ENCODE measurements at regions not wholly inside any gene's neighbourhood (a gene's known extent, or its start where the extent isn't known, plus 50 kb on each side); places are given as distances from the start of the nearest gene placed in this dataset.

- DNase-seq = no peak
- in situ Hi-C loops (cut with MboI; ENCODE audit: low pct_unique_long_range_greater_than_20kb, low sequenced_read_pairs) = no loop called here
Observed at GRCh38 chr5:133687212-133688061, 75.1 kb upstream of the FSTL4 start.

- DNase-seq = no peak
- in situ Hi-C loops (cut with MboI; ENCODE audit: low pct_unique_long_range_greater_than_20kb, low sequenced_read_pairs) = no loop called here
Observed at GRCh38 chr5:133686566-133686965, 74.2 kb upstream of the FSTL4 start.

- DNase-seq = no peak
- in situ Hi-C loops (cut with MboI; ENCODE audit: low pct_unique_long_range_greater_than_20kb, low sequenced_read_pairs) = no loop called here
Observed at GRCh38 chr5:133685402-133686018, 73.2 kb upstream of the FSTL4 start.

GRCh38 chr5:133683646-133684596, 71.6 kb upstream of the FSTL4 start:
- DNase-seq = no peak
- in situ Hi-C loops (cut with MboI; ENCODE audit: low pct_unique_long_range_greater_than_20kb, low sequenced_read_pairs) = no loop called here

GRCh38 chr5:133682451-133682850, 70.1 kb upstream of the FSTL4 start:
- in situ Hi-C loops (cut with MboI; ENCODE audit: low pct_unique_long_range_greater_than_20kb, low sequenced_read_pairs) = no loop called here

GRCh38 chr5:133681896-133682295, 69.6 kb upstream of the FSTL4 start:
- in situ Hi-C loops (cut with MboI; ENCODE audit: low pct_unique_long_range_greater_than_20kb, low sequenced_read_pairs) = no loop called here
- DNase-seq = no peak

More at GRCh38 chr5:133682451-133682850, 70.1 kb upstream of the FSTL4 start:
- DNase-seq = no peak

GRCh38 chr5:133680830-133681565, 68.7 kb upstream of the FSTL4 start:
- no peak for DNase-seq
- in situ Hi-C loops (cut with MboI; ENCODE audit: low pct_unique_long_range_greater_than_20kb, low sequenced_read_pairs) = no loop called here

- no peak for DNase-seq
- in situ Hi-C loops (cut with MboI; ENCODE audit: low pct_unique_long_range_greater_than_20kb, low sequenced_read_pairs) = no loop called here
Observed at GRCh38 chr5:133679534-133679933, 67.2 kb upstream of the FSTL4 start.

GRCh38 chr5:133675376-133676154, 63.2 kb upstream of the FSTL4 start:
- in situ Hi-C loops (cut with MboI; ENCODE audit: low pct_unique_long_range_greater_than_20kb, low sequenced_read_pairs) = no loop called here
- no peak for DNase-seq

- DNase-seq = no peak
- in situ Hi-C loops (cut with MboI; ENCODE audit: low pct_unique_long_range_greater_than_20kb, low sequenced_read_pairs) = no loop called here
Observed at GRCh38 chr5:133670336-133670735, 58.0 kb upstream of the FSTL4 start.

GRCh38 chr5:133669472-133669871, 57.1 kb upstream of the FSTL4 start:
- no peak for DNase-seq
- in situ Hi-C loops (cut with MboI; ENCODE audit: low pct_unique_long_range_greater_than_20kb, low sequenced_read_pairs) = no loop called here

- in situ Hi-C loops (cut with MboI; ENCODE audit: low pct_unique_long_range_greater_than_20kb, low sequenced_read_pairs) = no loop called here
- no peak for DNase-seq
Observed at GRCh38 chr5:133668458-133668857, 56.1 kb upstream of the FSTL4 start.

- DNase-seq = no peak
- in situ Hi-C loops (cut with MboI; ENCODE audit: low pct_unique_long_range_greater_than_20kb, low sequenced_read_pairs) = no loop called here
Observed at GRCh38 chr5:133667217-133667616, 54.9 kb upstream of the FSTL4 start.

GRCh38 chr5:133665571-133665970, 53.2 kb upstream of the FSTL4 start:
- in situ Hi-C loops (cut with MboI; ENCODE audit: low pct_unique_long_range_greater_than_20kb, low sequenced_read_pairs) = no loop called here
- DNase-seq = no peak

GRCh38 chr5:133664422-133664821, 52.1 kb upstream of the FSTL4 start:
- DNase-seq = no peak
- in situ Hi-C loops (cut with MboI; ENCODE audit: low pct_unique_long_range_greater_than_20kb, low sequenced_read_pairs) = no loop called here

GRCh38 chr5:133663397-133664054, 51.2 kb upstream of the FSTL4 start:
- DNase-seq = no peak
- in situ Hi-C loops (cut with MboI; ENCODE audit: low pct_unique_long_range_greater_than_20kb, low sequenced_read_pairs) = no loop called here

GRCh38 chr5:133662578-133662977, 50.2 kb upstream of the FSTL4 start:
- no peak for DNase-seq
- in situ Hi-C loops (cut with MboI; ENCODE audit: low pct_unique_long_range_greater_than_20kb, low sequenced_read_pairs) = no loop called here
